ENCODE measurements at regions not wholly inside any gene's neighbourhood (a gene's known extent, or its start where the extent isn't known, plus 50 kb on each side); places are given as distances from the start of the nearest gene placed in this dataset.

DNA sequence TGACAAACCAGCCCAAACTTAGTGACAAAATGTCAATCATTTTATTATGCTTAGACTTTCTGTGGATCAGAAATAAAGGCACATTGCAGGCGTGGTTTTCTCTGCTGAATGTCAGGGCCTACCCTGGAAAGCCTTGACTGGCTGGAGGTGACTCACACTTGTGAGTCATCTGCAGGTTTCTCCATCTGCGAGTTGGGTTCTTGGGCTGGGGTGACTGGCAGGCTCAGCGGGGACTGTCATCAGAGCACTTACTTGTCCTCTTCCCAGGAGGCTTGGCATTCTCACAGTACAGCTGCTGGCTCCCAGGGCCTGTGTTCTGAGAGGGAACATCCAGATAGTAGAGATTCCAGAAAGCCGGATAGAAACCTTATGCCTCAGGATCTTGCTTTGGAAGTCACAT is 153.8 kb upstream of the AGA start:
- no peaks in the 10 kb centered on the region for H3K36me3 ChIP-seq
- peaks cover 86% of the 10 kb centered on the region for H3K27me3 ChIP-seq (ENCODE audit: insufficient read depth, low read depth, severe bottlenecking)
- no peaks in the 10 kb centered on the region for H3K9me3 ChIP-seq (ENCODE audit: severe bottlenecking)
- TF ChIP-seq, protein P1, sequence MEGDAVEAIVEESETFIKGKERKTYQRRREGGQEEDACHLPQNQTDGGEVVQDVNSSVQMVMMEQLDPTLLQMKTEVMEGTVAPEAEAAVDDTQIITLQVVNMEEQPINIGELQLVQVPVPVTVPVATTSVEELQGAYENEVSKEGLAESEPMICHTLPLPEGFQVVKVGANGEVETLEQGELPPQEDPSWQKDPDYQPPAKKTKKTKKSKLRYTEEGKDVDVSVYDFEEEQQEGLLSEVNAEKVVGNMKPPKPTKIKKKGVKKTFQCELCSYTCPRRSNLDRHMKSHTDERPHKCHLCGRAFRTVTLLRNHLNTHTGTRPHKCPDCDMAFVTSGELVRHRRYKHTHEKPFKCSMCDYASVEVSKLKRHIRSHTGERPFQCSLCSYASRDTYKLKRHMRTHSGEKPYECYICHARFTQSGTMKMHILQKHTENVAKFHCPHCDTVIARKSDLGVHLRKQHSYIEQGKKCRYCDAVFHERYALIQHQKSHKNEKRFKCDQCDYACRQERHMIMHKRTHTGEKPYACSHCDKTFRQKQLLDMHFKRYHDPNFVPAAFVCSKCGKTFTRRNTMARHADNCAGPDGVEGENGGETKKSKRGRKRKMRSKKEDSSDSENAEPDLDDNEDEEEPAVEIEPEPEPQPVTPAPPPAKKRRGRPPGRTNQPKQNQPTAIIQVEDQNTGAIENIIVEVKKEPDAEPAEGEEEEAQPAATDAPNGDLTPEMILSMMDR (IDR thresholded peaks at IDR 0.05; ENCODE audit: low read depth, low read length): no peak
- DNase-seq: no peak
- no peak overlapping the region for H3K4me3 ChIP-seq (ENCODE audit: low read depth, low read length)
- no peak overlapping the region for H3K27ac ChIP-seq

DNA sequence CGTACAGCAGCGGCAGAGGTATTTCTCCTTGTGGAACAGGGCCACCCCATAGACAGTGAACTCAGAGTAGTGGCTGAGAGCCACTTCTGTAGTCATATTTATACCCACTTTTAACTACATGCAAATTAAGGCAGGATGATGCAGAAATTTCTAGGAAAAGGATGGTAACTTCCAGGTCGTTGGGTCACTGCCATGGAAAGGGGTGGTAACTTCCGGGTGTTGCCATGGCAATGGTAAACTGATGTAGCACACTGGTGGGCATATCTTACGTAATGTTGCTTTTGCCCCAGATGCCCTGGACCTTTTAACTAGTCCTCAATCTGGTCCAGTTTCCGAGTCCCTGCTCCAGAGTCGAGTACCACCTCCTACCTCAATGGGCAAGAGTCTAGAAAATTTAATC is 154.8 kb upstream of the AGA start:
- Histone ChIP-seq H3K36me3 (no peaks in the 10 kb centered on the region), H3K27me3 (ENCODE audit: insufficient read depth, low read depth, severe bottlenecking) (peaks cover 79% of the 10 kb centered on the region), H3K27ac (no peak overlapping the region), H3K4me3 (ENCODE audit: low read depth, low read length) (no peak overlapping the region), H3K9me3 (ENCODE audit: severe bottlenecking) (no peaks in the 10 kb centered on the region)
- TF ChIP-seq, protein P1 (IDR thresholded peaks at IDR 0.05; ENCODE audit: low read depth, low read length): no peak
- DNase-seq: no peak

- Histone ChIP-seq H3K27ac (no peak overlapping the region), H3K27me3 (ENCODE audit: insufficient read depth, low read depth, severe bottlenecking) (peaks cover 62% of the 10 kb centered on the region), H3K9me3 (ENCODE audit: severe bottlenecking) (peaks cover 3% of the 10 kb centered on the region), H3K4me3 (ENCODE audit: low read depth, low read length) (no peak overlapping the region), H3K36me3 (no peaks in the 10 kb centered on the region)
- TF ChIP-seq, protein P1 (IDR thresholded peaks at IDR 0.05; ENCODE audit: low read depth, low read length): no peak
- DNase-seq: no peak
Measured at GRCh38 chr4:177605252-177605651, 163.0 kb upstream of the AGA start.

GRCh38 chr4:177607111-177607573 is 164.9 kb upstream of the AGA start:
- H3K4me3 ChIP-seq (ENCODE audit: low read depth, low read length): no peak overlapping the region
- no peak for DNase-seq
- TF ChIP-seq, protein P1 (IDR thresholded peaks at IDR 0.05; ENCODE audit: low read depth, low read length): no peak
- H3K36me3 ChIP-seq: no peaks in the 10 kb centered on the region
- H3K27ac ChIP-seq: no peak overlapping the region
- peaks cover 3% of the 10 kb centered on the region for H3K9me3 ChIP-seq (ENCODE audit: severe bottlenecking)
- peaks cover 64% of the 10 kb centered on the region for H3K27me3 ChIP-seq (ENCODE audit: insufficient read depth, low read depth, severe bottlenecking)

GRCh38 chr4:177611974-177612664 is 169.9 kb upstream of the AGA start:
- Histone ChIP-seq H3K36me3 (no peaks in the 10 kb centered on the region), H3K9me3 (ENCODE audit: severe bottlenecking) (no peaks in the 10 kb centered on the region)
- TF ChIP-seq, protein P1 (IDR thresholded peaks at IDR 0.05; ENCODE audit: low read depth, low read length): no peak

DNA sequence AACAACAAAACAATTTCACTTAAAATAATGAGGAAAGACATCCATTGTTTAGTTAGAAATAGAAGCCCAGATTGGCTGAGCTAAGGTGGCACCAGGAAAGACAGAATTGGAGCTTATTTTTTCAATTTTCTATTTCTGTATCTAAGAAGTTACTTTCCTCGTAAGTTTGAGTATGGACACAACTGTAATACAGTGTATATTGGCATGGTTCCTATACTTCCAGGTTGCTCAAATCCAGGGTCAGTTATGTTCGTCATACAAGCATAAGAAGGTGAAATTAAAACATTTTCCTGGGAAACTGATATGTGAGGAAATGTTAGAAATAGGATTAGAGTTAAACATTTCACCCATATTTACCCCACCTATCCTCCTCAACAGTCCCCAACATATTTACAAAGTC is 170.4 kb upstream of the AGA start:
- Histone ChIP-seq H3K9me3 (ENCODE audit: severe bottlenecking) (no peaks in the 10 kb centered on the region), H3K27me3 (ENCODE audit: insufficient read depth, low read depth, severe bottlenecking) (peaks cover 82% of the 10 kb centered on the region), H3K36me3 (no peaks in the 10 kb centered on the region), H3K27ac (no peak overlapping the region), H3K4me3 (ENCODE audit: low read depth, low read length) (no peak overlapping the region)
- TF ChIP-seq, protein P1 (IDR thresholded peaks at IDR 0.05; ENCODE audit: low read depth, low read length): no peak
- no peak for DNase-seq

More at GRCh38 chr4:177611974-177612664, 169.9 kb upstream of the AGA start:
- Histone ChIP-seq H3K27ac (no peak overlapping the region), H3K27me3 (ENCODE audit: insufficient read depth, low read depth, severe bottlenecking) (peaks cover 81% of the 10 kb centered on the region), H3K4me3 (ENCODE audit: low read depth, low read length) (no peak overlapping the region)
- no peak for DNase-seq
